Neural cell (in vitro differentiated cells): ENCODE measurements at regions not wholly inside any gene's neighbourhood (a gene's known extent, or its start where the extent isn't known, plus 50 kb on each side); places are given as distances from the start of the nearest gene placed in this dataset.

ENCODE experiments used
- CTCF ChIP-seq: fragments of 450-650 bp; IDR thresholded peaks from 2 replicates; pipeline ENCODE4 v1.5.1; 2014; ENCODE audit warnings: antibody characterized with exemption, mild to moderate bottlenecking, moderate library complexity; ENCODE audit not compliant: poor library complexity, severe bottlenecking
- EP300 ChIP-seq: fragments of 450-650 bp; conservative IDR thresholded peaks from 2 replicates; pipeline ENCODE4 v1.6.1; 2014; ENCODE audit warnings: antibody characterized with exemption, mild to moderate bottlenecking, moderate library complexity; ENCODE audit not compliant: poor library complexity, severe bottlenecking
- EZH2 ChIP-seq: fragments of 200-600, 300-800 bp; shearing (Covaris generic), sonication (generic); IDR thresholded peaks from 2 replicates; pipeline ENCODE4 v1.6.1; 2014; ENCODE audit warnings: antibody characterized with exemption, low read length, borderline replicate concordance, mild to moderate bottlenecking; ENCODE audit not compliant: insufficient read depth, poor library complexity, severe bottlenecking
- MXI1 ChIP-seq: fragments of 450-650 bp; conservative IDR thresholded peaks from 2 replicates; pipeline ENCODE4 v1.6.1; 2014; ENCODE audit warnings: antibody characterized with exemption, mild to moderate bottlenecking; ENCODE audit not compliant: poor library complexity, severe bottlenecking
- POLR2AphosphoS5 ChIP-seq: IDR thresholded peaks from 2 replicates; pipeline ENCODE4 v1.6.1; 2012
- RAD21 ChIP-seq: fragments of 450-650 bp; conservative IDR thresholded peaks from 2 replicates; pipeline ENCODE4 v1.6.1; 2014; ENCODE audit warnings: antibody characterized with exemption, mild to moderate bottlenecking, moderate library complexity
- REST ChIP-seq: IDR thresholded peaks from 2 replicates; pipeline ENCODE4 v1.6.1; 2012; ENCODE audit warnings: borderline replicate concordance
- SMC3 ChIP-seq: fragments of 450-650 bp; conservative IDR thresholded peaks from 2 replicates; pipeline ENCODE4 v1.6.1; 2014; ENCODE audit warnings: antibody characterized with exemption, mild to moderate bottlenecking, moderate library complexity; ENCODE audit not compliant: poor library complexity
- TAF1 ChIP-seq: IDR thresholded peaks from 2 replicates; pipeline ENCODE4 v1.6.1; 2012; ENCODE audit warnings: low read depth

- TF ChIP-seq CTCF, result no peak
- no peak for TF ChIP-seq POLR2AphosphoS5
- TF ChIP-seq RAD21, result no peak
- no peak for TF ChIP-seq EZH2
- no peak for TF ChIP-seq MXI1
- no peak for TF ChIP-seq EP300
- TF ChIP-seq TAF1, result no peak
- no peak for TF ChIP-seq REST
- TF ChIP-seq SMC3, result no peak
Measured at GRCh38 chr1:65490231-65491009, 70.0 kb downstream of the LEPR start.
